ENCODE measurements at regions not wholly inside any gene's neighbourhood (a gene's known extent, or its start where the extent isn't known, plus 50 kb on each side); places are given as distances from the start of the nearest gene placed in this dataset.

- Mint-ChIP-seq H3K27ac (peak overlapping the region; percentile 79), H3K27me3 (peaks cover 3% of the 10 kb centered on the region), H3K9me3 (peaks cover 27% of the 10 kb centered on the region), H3K36me3 (ENCODE audit: low read depth) (peaks cover 17% of the 10 kb centered on the region), H3K4me1 (ENCODE audit: low read depth) (peaks cover 37% of the 10 kb centered on the region), H3K4me3 (peak overlapping the region; percentile 52)
- no peak for DNase-seq
Observed at GRCh38 chr14:71267007-71267513, 359.8 kb downstream of the PCNX1 start.

GRCh38 chr14:71267691-71268090, 360.4 kb downstream of the PCNX1 start:
- H3K36me3 Mint-ChIP-seq (ENCODE audit: low read depth): peaks cover 17% of the 10 kb centered on the region
- H3K27me3 Mint-ChIP-seq: peaks cover 3% of the 10 kb centered on the region
- H3K27ac Mint-ChIP-seq: peak overlapping the region; percentile 79

DNA sequence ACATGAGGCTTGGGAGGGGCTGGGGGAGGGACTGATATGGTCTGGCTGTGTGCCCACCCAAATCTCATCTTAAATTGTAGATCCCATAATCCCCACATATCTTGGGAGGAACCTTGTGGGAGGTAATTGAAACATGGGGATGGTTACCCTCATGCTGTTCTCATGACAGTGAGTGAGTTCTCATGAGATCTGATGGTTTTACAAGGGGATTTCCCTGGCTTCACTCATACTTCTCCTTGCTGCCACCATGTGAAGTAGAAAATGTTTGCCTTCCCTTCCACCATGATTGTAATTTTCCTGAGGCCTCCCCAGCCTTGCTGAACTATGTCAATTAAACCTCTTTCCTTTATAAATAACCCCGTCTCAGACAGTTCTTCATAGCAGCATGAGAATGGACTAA, 362.9 kb downstream of the PCNX1 start:
- Mint-ChIP-seq H3K9me3 (peaks cover 21% of the 10 kb centered on the region), H3K36me3 (ENCODE audit: low read depth) (peaks cover 17% of the 10 kb centered on the region), H3K4me3 (no peak overlapping the region)

More at GRCh38 chr14:71267691-71268090, 360.4 kb downstream of the PCNX1 start:
- no peak for DNase-seq
- Mint-ChIP-seq H3K9me3 (peaks cover 27% of the 10 kb centered on the region), H3K4me3 (peak overlapping the region; percentile 52), H3K4me1 (ENCODE audit: low read depth) (peaks cover 37% of the 10 kb centered on the region)

DNA sequence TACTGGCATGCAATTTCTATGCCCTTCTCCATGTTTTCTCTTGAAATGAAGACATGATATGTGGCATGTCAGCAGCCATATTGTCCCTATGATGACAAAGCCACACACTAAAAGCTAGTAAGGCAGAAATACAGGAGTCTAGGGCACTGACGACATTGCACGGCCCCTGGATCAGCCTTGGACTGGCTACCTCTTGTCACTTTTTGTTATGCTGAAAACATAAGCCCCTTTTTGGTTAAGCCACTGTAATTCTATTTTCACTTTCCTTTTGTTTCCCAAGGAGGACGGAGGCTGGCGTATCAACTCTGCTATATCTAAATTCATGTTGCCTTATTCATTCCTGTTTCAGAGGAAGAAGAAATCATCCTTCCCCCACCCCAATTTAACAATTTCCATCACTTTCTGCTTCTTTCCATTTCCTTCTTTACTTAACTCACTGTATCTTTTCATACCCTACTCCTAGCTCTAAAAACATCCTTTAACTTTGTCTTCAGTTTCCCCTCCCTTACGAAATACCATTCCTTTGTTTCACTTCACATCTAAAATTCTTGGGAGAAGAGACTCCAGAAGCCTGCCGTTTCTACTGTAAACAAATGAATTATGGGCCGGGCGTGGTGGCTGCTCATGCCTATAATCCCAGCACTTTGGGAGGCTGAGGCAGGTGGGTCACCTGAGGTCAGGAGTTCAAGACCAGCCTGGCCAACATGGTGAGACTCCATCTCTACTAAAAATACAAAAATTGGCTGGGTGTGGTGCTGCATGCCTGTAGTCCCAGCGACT, 364.1 kb downstream of the PCNX1 start:
- peaks cover 17% of the 10 kb centered on the region for H3K36me3 Mint-ChIP-seq (ENCODE audit: low read depth)

More for the DNA sequence above, 362.9 kb downstream of the PCNX1 start:
- DNase-seq: no peak
- H3K4me1 Mint-ChIP-seq (ENCODE audit: low read depth): peaks cover 36% of the 10 kb centered on the region
- H3K27me3 Mint-ChIP-seq: no peaks in the 10 kb centered on the region
- no peak overlapping the region for H3K27ac Mint-ChIP-seq

DNA sequence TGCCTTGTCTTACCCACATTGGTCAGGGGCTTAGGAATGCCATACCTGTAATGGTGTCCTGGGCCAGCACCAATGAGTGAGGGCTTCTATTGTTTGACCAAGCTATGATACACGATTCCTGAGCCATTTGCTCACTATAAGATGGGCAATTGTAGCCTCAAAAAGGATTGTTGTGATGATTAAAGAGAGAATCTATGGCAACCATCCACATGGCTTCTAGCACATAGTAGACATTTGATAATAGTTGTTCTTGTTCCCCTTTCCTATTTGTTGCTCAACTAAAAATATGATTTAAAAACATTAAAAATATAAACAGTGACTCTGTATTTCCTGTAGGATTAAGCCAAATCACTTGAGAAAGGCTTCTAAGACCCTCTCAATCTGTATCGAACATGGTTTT, 366.1 kb downstream of the PCNX1 start:
- Mint-ChIP-seq H3K27ac (no peak overlapping the region), H3K27me3 (no peaks in the 10 kb centered on the region), H3K4me1 (ENCODE audit: low read depth) (peaks cover 12% of the 10 kb centered on the region), H3K36me3 (ENCODE audit: low read depth) (peaks cover 16% of the 10 kb centered on the region), H3K9me3 (peaks cover 13% of the 10 kb centered on the region), H3K4me3 (no peak overlapping the region)
- no peak for DNase-seq

More for the DNA sequence above, 364.1 kb downstream of the PCNX1 start:
- H3K27me3 Mint-ChIP-seq: no peaks in the 10 kb centered on the region
- peaks cover 15% of the 10 kb centered on the region for H3K9me3 Mint-ChIP-seq
- no peak overlapping the region for H3K27ac Mint-ChIP-seq
- H3K4me3 Mint-ChIP-seq: no peak overlapping the region
- no peak for DNase-seq
- peaks cover 27% of the 10 kb centered on the region for H3K4me1 Mint-ChIP-seq (ENCODE audit: low read depth)

DNA sequence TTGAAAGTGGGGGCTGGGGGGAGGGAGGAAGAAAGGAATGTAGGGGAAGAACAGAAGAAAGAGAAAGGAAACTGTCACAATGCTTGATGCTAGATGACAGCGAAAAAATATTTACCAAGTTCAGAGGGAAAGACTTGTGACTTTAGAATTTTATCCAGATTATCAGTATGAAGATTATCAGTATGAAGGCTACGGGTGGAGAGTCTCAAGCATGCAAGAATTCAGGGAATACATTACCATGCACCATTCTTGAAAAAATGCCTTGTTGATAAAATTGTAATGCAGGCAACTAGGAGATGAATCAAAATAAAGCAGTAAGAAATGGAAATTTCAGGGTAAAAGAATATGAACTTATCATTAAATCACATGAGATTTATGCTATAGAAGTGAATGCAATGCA, 376.8 kb downstream of the PCNX1 start:
- Mint-ChIP-seq H3K4me1 (ENCODE audit: low read depth) (peaks cover 5% of the 10 kb centered on the region), H3K36me3 (ENCODE audit: low read depth) (no peaks in the 10 kb centered on the region), H3K9me3 (peaks cover 6% of the 10 kb centered on the region), H3K4me3 (no peak overlapping the region), H3K27me3 (no peaks in the 10 kb centered on the region), H3K27ac (no peak overlapping the region)
- no peak for DNase-seq

DNA sequence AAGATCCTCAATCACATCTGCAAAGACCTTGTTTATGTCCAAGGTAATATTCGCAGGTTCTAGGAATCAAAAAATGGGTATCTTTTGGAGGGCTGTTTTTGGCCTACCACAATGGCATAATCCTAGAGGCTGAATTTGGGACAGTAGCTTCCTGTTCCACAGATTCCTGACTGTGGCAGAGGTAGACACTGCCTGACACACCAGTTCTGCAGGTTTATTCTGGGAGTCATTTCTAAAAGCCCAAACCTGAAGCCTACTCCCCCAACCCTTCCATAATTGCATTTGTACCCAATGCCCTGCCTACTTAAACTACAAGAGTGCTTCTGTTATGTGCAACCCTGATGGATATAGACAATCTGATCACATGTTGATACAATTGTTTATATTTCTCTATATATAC, 378.9 kb downstream of the PCNX1 start:
- no peaks in the 10 kb centered on the region for H3K36me3 Mint-ChIP-seq (ENCODE audit: low read depth)
- H3K27me3 Mint-ChIP-seq: no peaks in the 10 kb centered on the region
- no peak overlapping the region for H3K27ac Mint-ChIP-seq
- H3K4me3 Mint-ChIP-seq: no peak overlapping the region
- H3K9me3 Mint-ChIP-seq: peaks cover 6% of the 10 kb centered on the region
- H3K4me1 Mint-ChIP-seq (ENCODE audit: low read depth): peaks cover 20% of the 10 kb centered on the region
- DNase-seq: no peak

GRCh38 chr14:71287567-71287966, 380.3 kb downstream of the PCNX1 start:
- Mint-ChIP-seq H3K4me1 (ENCODE audit: low read depth) (peaks cover 24% of the 10 kb centered on the region), H3K27ac (no peak overlapping the region), H3K27me3 (no peaks in the 10 kb centered on the region), H3K9me3 (peaks cover 6% of the 10 kb centered on the region), H3K36me3 (ENCODE audit: low read depth) (no peaks in the 10 kb centered on the region), H3K4me3 (no peak overlapping the region)
- no peak for DNase-seq

DNA sequence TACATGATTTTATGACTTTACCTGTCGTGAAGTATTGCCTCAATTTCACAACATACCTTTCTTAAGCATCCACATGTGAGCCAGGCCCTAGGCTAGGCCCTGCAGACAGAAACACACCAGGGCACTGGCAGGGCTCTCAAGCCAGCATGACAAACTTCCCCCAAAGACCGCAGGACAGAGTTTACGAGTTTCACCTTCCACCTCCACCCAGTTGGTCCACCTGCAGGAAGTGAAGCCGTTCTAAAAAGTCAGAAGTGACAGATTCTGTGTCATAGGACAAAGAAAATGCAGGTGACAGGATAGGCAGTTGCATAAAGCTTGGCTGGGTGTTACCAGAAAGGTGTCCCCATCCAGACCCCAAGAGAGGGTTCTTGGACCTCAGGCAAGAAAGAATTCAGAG, 382.3 kb downstream of the PCNX1 start:
- peaks cover 6% of the 10 kb centered on the region for H3K9me3 Mint-ChIP-seq
- H3K4me3 Mint-ChIP-seq: no peak overlapping the region
- peaks cover 26% of the 10 kb centered on the region for H3K4me1 Mint-ChIP-seq (ENCODE audit: low read depth)
- H3K27me3 Mint-ChIP-seq: no peaks in the 10 kb centered on the region
- peak overlapping the region; percentile 71 for H3K27ac Mint-ChIP-seq
- no peaks in the 10 kb centered on the region for H3K36me3 Mint-ChIP-seq (ENCODE audit: low read depth)
- DNase-seq: no peak

- Mint-ChIP-seq H3K27ac (peak overlapping the region; percentile 23), H3K27me3 (no peaks in the 10 kb centered on the region), H3K4me1 (ENCODE audit: low read depth) (peaks cover 26% of the 10 kb centered on the region), H3K36me3 (ENCODE audit: low read depth) (no peaks in the 10 kb centered on the region), H3K4me3 (no peak overlapping the region), H3K9me3 (peaks cover 2% of the 10 kb centered on the region)
- no peak for DNase-seq
Observed at GRCh38 chr14:71290301-71290700, 383.0 kb downstream of the PCNX1 start.

GRCh38 chr14:71290960-71291466, 383.8 kb downstream of the PCNX1 start:
- Mint-ChIP-seq H3K27ac (peak overlapping the region; percentile 85), H3K36me3 (ENCODE audit: low read depth) (no peaks in the 10 kb centered on the region), H3K27me3 (no peaks in the 10 kb centered on the region), H3K4me1 (ENCODE audit: low read depth) (peaks cover 26% of the 10 kb centered on the region), H3K9me3 (no peaks in the 10 kb centered on the region), H3K4me3 (no peak overlapping the region)
- peak; percentile 42 for DNase-seq

GRCh38 chr14:71296184-71296583, 388.9 kb downstream of the PCNX1 start:
- peaks cover 18% of the 10 kb centered on the region for H3K4me1 Mint-ChIP-seq (ENCODE audit: low read depth)
- H3K27ac Mint-ChIP-seq: no peak overlapping the region
- H3K4me3 Mint-ChIP-seq: no peak overlapping the region
- H3K36me3 Mint-ChIP-seq (ENCODE audit: low read depth): no peaks in the 10 kb centered on the region
- no peaks in the 10 kb centered on the region for H3K9me3 Mint-ChIP-seq
- DNase-seq: no peak
- no peaks in the 10 kb centered on the region for H3K27me3 Mint-ChIP-seq

DNA sequence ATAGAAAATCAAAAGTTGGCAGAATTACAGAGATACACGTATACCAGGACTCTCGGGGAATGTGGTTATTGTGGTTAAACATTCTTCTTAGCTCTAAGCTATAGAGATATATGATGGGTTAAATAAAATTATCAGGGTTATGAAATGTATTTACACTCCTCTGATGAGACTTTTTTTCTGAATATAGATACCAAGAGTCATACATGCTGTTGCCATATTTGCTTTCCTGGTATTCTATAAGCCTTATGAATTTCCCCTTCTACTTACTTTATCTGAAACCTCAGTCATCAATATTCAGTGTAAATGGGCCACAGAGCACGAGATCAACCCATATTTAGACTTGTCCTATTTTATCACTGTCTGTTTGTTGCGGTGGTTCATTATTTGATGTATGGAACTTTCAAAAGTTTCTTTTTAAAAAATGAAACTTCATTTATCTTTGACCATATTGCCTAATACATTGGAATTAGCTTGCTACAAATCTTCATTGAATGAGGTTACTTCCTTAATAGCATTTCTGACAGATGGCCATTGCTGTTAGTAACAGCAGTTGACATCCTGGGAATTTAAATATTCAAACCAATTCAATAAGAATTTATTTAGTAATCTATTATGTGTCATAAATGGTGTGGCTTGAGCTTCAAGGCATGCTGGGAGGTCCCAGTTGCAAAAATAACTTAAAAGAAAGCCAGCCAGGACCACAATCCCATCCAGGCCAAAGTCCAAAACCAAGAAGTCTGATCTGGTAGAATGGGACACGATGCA, 393.5 kb downstream of the PCNX1 start:
- no peaks in the 10 kb centered on the region for H3K27me3 Mint-ChIP-seq
- no peak overlapping the region for H3K4me3 Mint-ChIP-seq
- peaks cover 7% of the 10 kb centered on the region for H3K4me1 Mint-ChIP-seq (ENCODE audit: low read depth)
- H3K9me3 Mint-ChIP-seq: peaks cover 9% of the 10 kb centered on the region
- no peak for DNase-seq
- H3K27ac Mint-ChIP-seq: no peak overlapping the region
- H3K36me3 Mint-ChIP-seq (ENCODE audit: low read depth): no peaks in the 10 kb centered on the region

DNA sequence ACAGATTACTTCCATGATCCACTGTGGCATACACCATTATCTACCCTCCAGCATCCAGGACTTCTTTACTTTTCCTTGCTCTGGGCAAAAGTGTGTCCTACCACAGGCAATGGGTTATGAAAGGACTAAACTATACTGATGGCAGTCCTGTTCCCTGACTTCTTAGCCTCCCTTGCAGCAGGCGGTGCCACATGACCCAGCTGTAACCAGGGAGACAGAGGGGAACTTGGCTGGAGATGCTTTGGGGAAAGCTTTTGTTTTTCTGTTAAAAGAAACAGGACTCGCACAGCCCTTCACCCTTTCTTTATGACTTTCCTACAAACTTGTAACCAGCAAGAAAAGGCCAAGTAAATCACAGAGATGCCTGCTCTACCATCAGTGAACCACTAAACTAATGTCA, 394.4 kb downstream of the PCNX1 start:
- Mint-ChIP-seq H3K36me3 (ENCODE audit: low read depth) (no peaks in the 10 kb centered on the region), H3K27me3 (no peaks in the 10 kb centered on the region), H3K9me3 (peaks cover 9% of the 10 kb centered on the region), H3K4me1 (ENCODE audit: low read depth) (peaks cover 7% of the 10 kb centered on the region), H3K4me3 (no peak overlapping the region), H3K27ac (no peak overlapping the region)
- DNase-seq: no peak

GRCh38 chr14:71304690-71305089, 397.4 kb downstream of the PCNX1 start:
- H3K4me3 Mint-ChIP-seq: no peak overlapping the region
- no peaks in the 10 kb centered on the region for H3K36me3 Mint-ChIP-seq (ENCODE audit: low read depth)
- peaks cover 7% of the 10 kb centered on the region for H3K4me1 Mint-ChIP-seq (ENCODE audit: low read depth)
- DNase-seq: no peak
- H3K27ac Mint-ChIP-seq: no peak overlapping the region
- peaks cover 9% of the 10 kb centered on the region for H3K9me3 Mint-ChIP-seq
- H3K27me3 Mint-ChIP-seq: peaks cover 10% of the 10 kb centered on the region

All from activated T-cell treated with anti-CD3 and anti-CD28 coated beads, Interleukin-2, amount 50 U/mL, for 24 hours (primary cell).